GM18517 (cell line): ENCODE measurements at regions not wholly inside any gene's neighbourhood (a gene's known extent, or its start where the extent isn't known, plus 50 kb on each side); places are given as distances from the start of the nearest gene placed in this dataset.
"Not testable (repeated sequence)": the region's sequence is repeated elsewhere in the genome, so short reads cannot be mapped to it uniquely, and the experiment has no call there.

Source experiments
- ATAC-seq: cut with Tn5 transposase; IDR thresholded peaks from one replicate; pipeline ENCODE4 v1.9.1; 2021; ENCODE audit warnings: mild to moderate bottlenecking, moderate library complexity; ENCODE audit not compliant: unreplicated experiment

DNA sequence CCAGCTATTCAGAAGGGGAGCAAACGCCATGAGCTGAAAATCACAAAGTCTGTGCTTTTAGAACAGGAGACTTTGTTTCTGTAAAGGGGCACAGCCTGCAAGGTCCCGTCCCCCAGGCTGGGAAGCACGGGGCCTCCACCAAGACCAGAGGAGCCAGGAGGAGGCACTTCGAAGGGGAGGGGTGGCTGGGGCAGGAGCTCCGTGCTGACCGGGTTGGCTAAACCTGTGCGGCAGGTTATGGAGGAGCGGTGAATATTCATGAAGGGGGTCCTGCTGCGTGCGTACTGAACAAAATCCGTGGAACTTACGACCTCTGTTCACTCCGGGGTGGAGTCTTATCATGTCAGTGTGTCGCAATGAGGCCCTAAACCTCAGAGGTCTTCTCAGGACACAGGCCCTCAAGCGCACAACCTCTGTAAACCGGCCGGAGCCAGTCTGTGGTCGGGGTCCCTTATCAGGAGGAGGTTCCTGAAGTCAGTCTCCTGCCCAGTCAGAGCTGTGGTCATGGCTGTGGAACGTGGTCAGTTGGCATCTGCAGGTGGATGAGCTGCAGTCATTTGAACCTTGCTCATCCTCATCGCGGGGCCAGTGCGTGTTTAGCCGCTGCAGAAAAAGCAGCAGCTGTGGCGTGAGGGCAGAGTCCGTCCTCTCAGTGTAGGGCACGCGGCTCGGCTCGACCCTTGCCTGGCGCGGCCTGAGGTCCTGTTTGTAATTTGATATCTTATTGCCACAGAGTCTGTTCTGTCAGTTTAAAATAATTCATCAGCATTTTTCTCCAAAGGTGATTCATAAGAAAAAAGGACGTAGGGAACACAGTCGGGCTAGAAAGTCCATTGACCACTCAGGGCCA, 5507.7 kb upstream of the TPTE start:
- ATAC-seq: not testable (repeated sequence)

DNA sequence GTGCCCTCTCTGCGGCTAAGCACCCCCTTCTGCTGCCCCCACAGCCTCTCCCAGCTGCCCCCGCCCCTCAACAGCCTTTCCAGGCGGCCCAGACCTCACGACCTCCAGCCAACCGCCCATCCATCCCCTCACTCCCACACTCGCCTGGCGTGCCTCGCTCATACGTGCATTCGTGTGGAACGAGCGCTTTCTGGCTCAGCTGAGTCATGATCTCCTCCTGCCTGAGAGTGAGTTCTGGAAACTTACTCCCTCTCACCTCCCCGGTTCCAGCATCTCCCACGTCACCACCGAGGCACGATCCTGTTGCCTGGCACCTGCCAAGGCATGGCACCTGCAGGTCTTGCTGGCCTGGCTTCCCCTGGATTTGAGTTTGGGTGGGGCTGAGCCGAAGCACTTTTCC, 5506.2 kb upstream of the TPTE start:
- not testable (repeated sequence) for ATAC-seq

- peak; percentile 70 for ATAC-seq
Measured at GRCh38 chr21:5019120-5019519, 5502.3 kb upstream of the TPTE start.

DNA sequence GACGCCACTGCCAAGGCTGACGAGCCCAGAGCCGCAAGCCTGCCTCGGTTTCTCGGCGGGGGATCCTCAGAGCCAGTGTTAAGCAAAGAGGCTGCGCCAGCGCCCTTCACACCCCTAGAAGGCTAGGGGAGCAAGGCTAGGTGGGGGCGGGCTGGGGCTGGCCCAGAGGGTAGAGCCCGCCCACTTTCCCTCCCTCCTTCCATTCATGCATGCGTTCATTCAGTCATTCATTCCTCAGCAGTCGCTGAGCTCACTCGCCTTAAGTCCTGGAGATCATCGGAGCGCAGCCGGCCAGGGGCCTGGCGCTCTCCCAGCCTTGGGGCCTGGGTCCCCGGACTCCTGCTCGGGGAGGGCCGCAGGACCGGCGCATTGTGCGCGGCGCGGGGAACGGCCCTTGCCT, 5499.6 kb upstream of the TPTE start:
- not testable (repeated sequence) for ATAC-seq

DNA sequence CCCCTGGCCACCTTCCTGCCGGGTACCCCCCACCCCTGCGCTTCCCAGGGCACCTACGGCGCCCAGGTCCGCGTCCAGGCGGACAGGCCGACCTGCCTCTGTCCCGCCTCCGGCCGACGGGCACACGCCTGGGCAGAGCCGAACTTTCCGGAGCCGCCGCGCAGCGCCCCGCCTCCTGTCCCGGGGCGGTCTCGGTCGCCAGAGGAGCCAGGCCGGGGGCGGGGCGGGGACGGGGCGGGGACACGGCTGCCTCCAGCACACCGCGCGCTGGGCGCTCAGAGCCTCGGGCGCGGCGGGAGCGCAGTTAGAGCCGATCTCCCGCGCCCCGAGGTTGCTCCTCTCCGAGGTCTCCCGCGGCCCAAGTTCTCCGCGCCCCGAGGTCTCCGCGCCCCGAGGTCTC, 5499.1 kb upstream of the TPTE start:
- ATAC-seq: not testable (repeated sequence)

GRCh38 chr21:5022748-5023147, 5498.6 kb upstream of the TPTE start:
- ATAC-seq: not testable (repeated sequence)

GRCh38 chr21:5035147-5035546, 5486.2 kb upstream of the TPTE start:
- ATAC-seq: not testable (repeated sequence)

GRCh38 chr21:5035587-5035986, 5485.8 kb upstream of the TPTE start:
- ATAC-seq: not testable (repeated sequence)

DNA sequence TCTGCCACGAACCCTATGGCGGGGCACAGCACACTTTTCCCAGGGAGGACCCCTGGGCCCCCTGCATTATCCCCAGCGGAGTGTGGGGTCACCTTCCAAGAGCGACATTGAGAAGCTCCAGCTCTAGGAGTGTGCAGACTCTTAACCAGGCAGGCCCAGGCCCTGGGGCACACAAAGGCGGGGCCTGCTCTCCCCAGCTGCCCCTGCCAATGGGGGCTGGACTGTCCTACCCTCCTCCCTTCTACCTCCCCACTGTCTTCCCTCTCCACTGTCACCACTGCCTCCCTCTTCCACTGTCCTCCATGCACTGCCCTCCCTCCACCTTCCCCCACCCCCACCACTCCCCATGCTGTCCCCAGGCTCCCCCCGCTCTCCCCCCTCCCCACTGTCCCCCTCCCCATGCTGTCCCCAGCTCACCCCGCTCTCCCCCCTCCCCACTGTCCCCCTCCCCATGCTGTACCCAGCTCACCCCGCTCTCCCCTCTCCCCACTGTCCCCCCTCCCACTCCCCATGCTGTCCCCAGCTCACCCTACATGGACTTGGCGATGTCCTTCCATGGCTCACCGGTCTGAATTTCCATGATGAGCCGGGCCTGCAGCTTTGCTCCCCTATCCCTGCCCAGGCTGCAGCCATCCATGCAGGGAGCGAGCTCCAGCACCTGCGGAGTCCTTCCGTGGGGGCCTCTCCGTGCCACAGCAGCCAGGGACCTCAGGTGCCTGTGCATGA, 5483.6 kb upstream of the TPTE start:
- ATAC-seq: not testable (repeated sequence)

- not testable (repeated sequence) for ATAC-seq
Measured at GRCh38 chr21:5039926-5040325, 5481.5 kb upstream of the TPTE start.

GRCh38 chr21:5042583-5042982, 5478.8 kb upstream of the TPTE start:
- ATAC-seq: not testable (repeated sequence)

DNA sequence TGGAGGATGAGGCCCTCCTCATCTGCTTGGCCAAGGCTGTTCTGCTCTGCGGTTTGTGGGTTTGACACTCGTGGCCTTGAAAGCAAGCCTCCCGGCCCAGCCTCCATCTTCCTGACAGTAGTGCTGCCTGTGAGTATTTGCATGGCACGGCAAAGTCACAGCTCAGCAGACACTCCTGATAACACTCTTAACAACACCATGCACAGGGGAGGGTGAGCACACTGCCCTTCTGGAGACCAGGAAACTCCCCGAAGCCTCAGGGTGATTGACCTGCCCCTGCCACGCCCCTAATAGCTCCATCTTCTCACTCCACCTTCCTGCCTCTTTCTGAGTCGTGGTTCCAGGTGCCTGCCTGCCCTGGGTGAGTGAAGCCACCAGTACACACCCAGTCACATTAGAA, 5476.6 kb upstream of the TPTE start:
- ATAC-seq: not testable (repeated sequence)

DNA sequence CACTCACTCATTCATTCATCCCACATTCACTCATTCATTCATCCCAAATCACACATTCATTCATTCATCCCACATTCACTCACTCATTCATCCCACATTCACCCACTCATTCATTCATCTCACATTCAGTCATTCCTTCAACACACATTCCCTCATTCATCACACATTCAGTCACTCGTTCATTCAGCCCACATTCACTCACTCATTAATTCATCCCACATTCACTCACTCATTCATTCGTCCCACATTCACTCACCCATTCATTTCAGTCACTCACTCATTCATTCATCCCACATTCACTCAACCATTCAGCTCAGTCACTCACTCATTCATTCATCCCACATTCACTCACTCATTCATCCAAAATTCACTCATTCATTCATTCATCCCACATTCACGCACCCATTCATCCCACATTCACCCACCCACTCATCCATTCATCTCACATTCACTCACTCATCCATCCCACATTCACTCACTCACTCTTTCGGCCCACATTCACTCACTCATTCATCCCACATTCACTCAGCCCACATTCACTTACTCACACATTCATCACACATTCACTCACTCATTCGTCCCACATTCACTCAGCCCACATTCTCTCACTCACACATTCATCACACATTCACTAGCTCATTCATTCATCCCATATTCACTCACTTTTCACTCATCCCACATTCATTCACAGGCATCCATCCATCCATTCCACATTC, 5469.9 kb upstream of the TPTE start:
- ATAC-seq: not testable (repeated sequence)

DNA sequence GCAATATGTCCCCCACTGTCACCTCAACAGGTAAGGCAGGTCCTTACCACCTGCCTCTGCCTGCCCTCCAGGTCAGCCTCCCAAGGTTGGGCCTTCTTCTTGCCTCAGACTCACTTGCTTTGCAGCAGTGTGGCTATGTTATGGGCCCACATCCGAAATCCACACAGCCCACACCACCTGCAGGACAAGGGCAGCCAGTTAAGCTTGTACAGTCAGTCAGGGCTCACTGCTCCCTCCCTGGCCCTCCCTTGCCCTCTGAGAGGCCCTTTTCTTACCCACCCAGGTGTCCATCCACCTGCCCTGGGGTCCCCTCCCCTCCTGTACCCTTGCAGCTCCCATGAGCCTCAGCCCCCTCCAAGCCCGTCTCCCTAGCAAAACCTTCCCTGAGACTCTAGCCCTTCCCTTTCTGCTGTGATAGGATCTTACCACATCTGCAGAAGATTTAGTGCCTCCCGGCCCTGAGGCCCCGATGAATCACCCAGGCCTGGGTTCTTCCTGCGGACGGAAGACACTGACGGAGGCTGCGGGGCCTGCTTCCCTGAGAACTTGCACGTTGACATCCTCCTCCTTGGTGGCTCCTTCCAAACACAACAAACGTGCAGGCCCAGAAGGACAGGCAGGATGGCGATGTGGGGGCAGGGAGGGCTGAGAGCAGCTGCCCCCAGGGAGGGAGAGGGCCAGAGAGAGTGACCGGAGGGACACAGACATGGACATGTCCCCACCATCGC, 5466.2 kb upstream of the TPTE start:
- ATAC-seq: not testable (repeated sequence)

- ATAC-seq: peak; percentile 71
Measured at GRCh38 chr21:5055996-5056962, 5465.1 kb upstream of the TPTE start.

DNA sequence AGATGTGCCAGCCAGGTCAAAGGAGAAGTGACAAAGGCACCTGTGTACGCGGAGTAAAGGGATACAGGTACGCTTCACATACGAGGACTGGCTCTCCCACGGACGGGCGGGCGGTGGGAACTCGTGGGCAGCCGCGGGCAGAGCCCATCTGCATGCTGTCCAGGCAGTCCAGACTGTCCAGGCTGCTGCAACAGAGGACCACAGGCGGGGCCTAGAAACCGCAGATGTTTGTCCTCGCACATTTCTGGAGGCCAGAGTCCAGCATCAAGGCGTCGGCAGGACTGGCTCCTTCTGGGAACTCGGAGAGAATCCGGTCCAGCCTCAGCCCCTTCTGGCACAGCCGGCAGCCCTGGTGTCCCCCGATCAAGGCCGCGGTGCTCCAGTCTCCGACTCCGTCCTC, 5464.3 kb upstream of the TPTE start:
- ATAC-seq: not testable (repeated sequence)

- ATAC-seq: not testable (repeated sequence)
Measured at GRCh38 chr21:5060364-5061083, 5460.9 kb upstream of the TPTE start.

DNA sequence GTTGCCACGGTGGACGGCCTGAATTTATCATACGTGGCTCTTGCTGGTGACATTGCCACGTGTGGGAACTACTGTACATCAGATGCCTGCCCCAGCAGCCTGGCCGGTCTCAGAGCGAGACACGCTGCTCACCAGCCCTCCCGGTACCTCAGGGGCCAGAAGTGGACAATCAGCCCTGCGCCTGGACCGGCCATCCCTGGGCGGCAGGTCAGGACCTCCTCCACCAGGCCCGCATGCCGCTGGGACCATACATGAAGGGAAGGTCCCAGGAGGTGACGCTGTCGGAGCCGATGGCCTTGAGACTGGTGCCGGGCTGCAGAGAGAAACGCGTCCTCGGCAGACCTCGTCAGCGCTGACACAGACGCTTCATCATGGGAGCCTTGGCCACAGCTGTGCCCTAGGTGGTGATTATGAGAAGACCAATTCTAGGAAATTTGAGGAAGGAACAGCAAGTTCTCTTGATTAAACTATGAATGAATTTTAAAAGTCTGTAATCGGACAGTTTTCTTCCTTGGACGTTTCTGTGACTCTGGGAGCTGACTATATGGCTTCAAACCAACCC, 5456.7 kb upstream of the TPTE start:
- ATAC-seq: not testable (repeated sequence)
